ENCODE measurements at regions not wholly inside any gene's neighbourhood (a gene's known extent, or its start where the extent isn't known, plus 50 kb on each side); places are given as distances from the start of the nearest gene placed in this dataset.

GRCh38 chr11:91876746-91877145 is 347.9 kb upstream of the FAT3 start:
- Histone ChIP-seq H3K36me3 (ENCODE audit: control insufficient read depth, insufficient read depth, low read length) (no peaks in the 10 kb centered on the region), H3K4me3 (ENCODE audit: low read depth, low read length) (no peak overlapping the region), H3K27me3 (ENCODE audit: control insufficient read depth, insufficient read depth, low read length) (no peaks in the 10 kb centered on the region)
- no peak for DNase-seq (ENCODE audit: low read depth)
- no peak for TF ChIP-seq CTCF (IDR thresholded peaks at IDR 0.05; ENCODE audit: insufficient read depth, low read length, poor library complexity, severe bottlenecking)

GRCh38 chr11:91872243-91872642 is 352.4 kb upstream of the FAT3 start:
- no peaks in the 10 kb centered on the region for H3K36me3 ChIP-seq (ENCODE audit: control insufficient read depth, insufficient read depth, low read length)
- TF ChIP-seq CTCF (IDR thresholded peaks at IDR 0.05; ENCODE audit: insufficient read depth, low read length, poor library complexity, severe bottlenecking): no peak
- no peaks in the 10 kb centered on the region for H3K27me3 ChIP-seq (ENCODE audit: control insufficient read depth, insufficient read depth, low read length)
- DNase-seq (ENCODE audit: low read depth): no peak
- H3K4me3 ChIP-seq (ENCODE audit: low read depth, low read length): no peak overlapping the region

GRCh38 chr11:91871791-91872190 is 352.8 kb upstream of the FAT3 start:
- no peak for TF ChIP-seq CTCF (IDR thresholded peaks at IDR 0.05; ENCODE audit: insufficient read depth, low read length, poor library complexity, severe bottlenecking)
- DNase-seq (ENCODE audit: low read depth): no peak
- H3K4me3 ChIP-seq (ENCODE audit: low read depth, low read length): no peak overlapping the region
- H3K27me3 ChIP-seq (ENCODE audit: control insufficient read depth, insufficient read depth, low read length): no peaks in the 10 kb centered on the region
- H3K36me3 ChIP-seq (ENCODE audit: control insufficient read depth, insufficient read depth, low read length): no peaks in the 10 kb centered on the region

GRCh38 chr11:91871048-91871447 is 353.6 kb upstream of the FAT3 start:
- no peaks in the 10 kb centered on the region for H3K27me3 ChIP-seq (ENCODE audit: control insufficient read depth, insufficient read depth, low read length)
- no peak overlapping the region for H3K4me3 ChIP-seq (ENCODE audit: low read depth, low read length)
- no peak for DNase-seq (ENCODE audit: low read depth)
- TF ChIP-seq CTCF (IDR thresholded peaks at IDR 0.05; ENCODE audit: insufficient read depth, low read length, poor library complexity, severe bottlenecking): no peak
- no peaks in the 10 kb centered on the region for H3K36me3 ChIP-seq (ENCODE audit: control insufficient read depth, insufficient read depth, low read length)

- Histone ChIP-seq H3K27me3 (ENCODE audit: control insufficient read depth, insufficient read depth, low read length) (no peaks in the 10 kb centered on the region), H3K4me3 (ENCODE audit: low read depth, low read length) (no peak overlapping the region), H3K36me3 (ENCODE audit: control insufficient read depth, insufficient read depth, low read length) (no peaks in the 10 kb centered on the region)
- DNase-seq (ENCODE audit: low read depth): no peak
- no peak for TF ChIP-seq CTCF (IDR thresholded peaks at IDR 0.05; ENCODE audit: insufficient read depth, low read length, poor library complexity, severe bottlenecking)
Observed at GRCh38 chr11:91869686-91870085, 354.9 kb upstream of the FAT3 start.

- Histone ChIP-seq H3K36me3 (ENCODE audit: control insufficient read depth, insufficient read depth, low read length) (no peaks in the 10 kb centered on the region), H3K4me3 (ENCODE audit: low read depth, low read length) (no peak overlapping the region), H3K27me3 (ENCODE audit: control insufficient read depth, insufficient read depth, low read length) (no peaks in the 10 kb centered on the region)
- TF ChIP-seq CTCF (IDR thresholded peaks at IDR 0.05; ENCODE audit: insufficient read depth, low read length, poor library complexity, severe bottlenecking): no peak
- DNase-seq (ENCODE audit: low read depth): no peak
Observed at GRCh38 chr11:91866642-91867041, 358.0 kb upstream of the FAT3 start.

Measured in kidney epithelial cell (primary cell).